Adipocyte (in vitro differentiated cells): ENCODE measurements at regions not wholly inside any gene's neighbourhood (a gene's known extent, or its start where the extent isn't known, plus 50 kb on each side); places are given as distances from the start of the nearest gene placed in this dataset.
"Not testable (repeated sequence)": the region's sequence is repeated elsewhere in the genome, so short reads cannot be mapped to it uniquely, and the experiment has no call there.

ENCODE experiments used
- DNase-seq: peaks from one replicate; pipeline ENCODE4 v3.0.0-alpha.2; 2015; ENCODE audit warnings: low read depth
- H3K27me3 ChIP-seq: replicated peaks from 2 replicates; pipeline ENCODE4 v1.7.0; 2013; ENCODE audit warnings: mild to moderate bottlenecking, low read length, moderate library complexity; ENCODE audit not compliant: control insufficient read depth, insufficient read depth
- H3K36me3 ChIP-seq: 2 replicates; pipeline ENCODE4 v1.7.0; 2013; ENCODE audit warnings: low read length, mild to moderate bottlenecking, moderate library complexity; ENCODE audit not compliant: control insufficient read depth, insufficient read depth, severe bottlenecking
- H3K4me1 ChIP-seq: 2 replicates; pipeline ENCODE4 v1.7.0; 2013; ENCODE audit warnings: mild to moderate bottlenecking, low read length, moderate library complexity; ENCODE audit not compliant: control insufficient read depth, insufficient read depth
- H3K4me3 ChIP-seq: 2 replicates; pipeline ENCODE4 v1.7.0; 2013; ENCODE audit warnings: mild to moderate bottlenecking, low read length, moderate library complexity
- H3K9ac ChIP-seq: 2 replicates; pipeline ENCODE4 v1.7.0; 2013; ENCODE audit warnings: mild to moderate bottlenecking, low read length, moderate library complexity
- H3K9me3 ChIP-seq: 2 replicates; pipeline ENCODE4 v1.7.0; 2013; ENCODE audit warnings: mild to moderate bottlenecking, low read length, moderate library complexity; ENCODE audit not compliant: control insufficient read depth

GRCh38 chr6:14549871-14550270 lies 432.3 kb downstream of the CD83 start:
- Histone ChIP-seq H3K9me3 (no peaks in the 10 kb centered on the region), H3K4me3 (no peak overlapping the region), H3K27me3 (no peaks in the 10 kb centered on the region), H3K36me3 (no peaks in the 10 kb centered on the region), H3K4me1 (peaks cover 26% of the 10 kb centered on the region), H3K9ac (no peak overlapping the region)
- no peak for DNase-seq

- no peak overlapping the region for H3K4me3 ChIP-seq
- DNase-seq: no peak
- no peaks in the 10 kb centered on the region for H3K36me3 ChIP-seq
- H3K9me3 ChIP-seq: no peaks in the 10 kb centered on the region
- H3K27me3 ChIP-seq: no peaks in the 10 kb centered on the region
- no peak overlapping the region for H3K9ac ChIP-seq
- peaks cover 20% of the 10 kb centered on the region for H3K4me1 ChIP-seq
Measured at GRCh38 chr6:14550410-14550809, 432.8 kb downstream of the CD83 start.

- H3K4me1 ChIP-seq: peaks cover 16% of the 10 kb centered on the region
- DNase-seq: peak; percentile 13
- H3K36me3 ChIP-seq: no peaks in the 10 kb centered on the region
- no peak overlapping the region for H3K4me3 ChIP-seq
- no peak overlapping the region for H3K9ac ChIP-seq
- H3K9me3 ChIP-seq: no peaks in the 10 kb centered on the region
- no peaks in the 10 kb centered on the region for H3K27me3 ChIP-seq
Measured at GRCh38 chr6:14550822-14551221, 433.2 kb downstream of the CD83 start.

- H3K4me3 ChIP-seq, H3K36me3 ChIP-seq, DNase-seq, H3K9ac ChIP-seq, H3K27me3 ChIP-seq, H3K9me3 ChIP-seq: not testable (repeated sequence)
- peaks cover 13% of the 10 kb centered on the region for H3K4me1 ChIP-seq
Measured at GRCh38 chr6:14551601-14552000, 434.0 kb downstream of the CD83 start.

GRCh38 chr6:14552891-14553290 lies 435.3 kb downstream of the CD83 start:
- Histone ChIP-seq H3K4me1 (peaks cover 13% of the 10 kb centered on the region), H3K27me3 (no peaks in the 10 kb centered on the region), H3K9ac (no peak overlapping the region), H3K9me3 (no peaks in the 10 kb centered on the region), H3K36me3 (no peaks in the 10 kb centered on the region), H3K4me3 (no peak overlapping the region)
- DNase-seq: no peak

- H3K36me3 ChIP-seq: no peaks in the 10 kb centered on the region
- H3K4me3 ChIP-seq: no peak overlapping the region
- no peak overlapping the region for H3K9ac ChIP-seq
- no peak for DNase-seq
- peaks cover 13% of the 10 kb centered on the region for H3K4me1 ChIP-seq
- no peaks in the 10 kb centered on the region for H3K9me3 ChIP-seq
- no peaks in the 10 kb centered on the region for H3K27me3 ChIP-seq
Measured at GRCh38 chr6:14553515-14553914, 435.9 kb downstream of the CD83 start.

- DNase-seq: no peak
- Histone ChIP-seq H3K9me3 (no peaks in the 10 kb centered on the region), H3K4me3 (no peak overlapping the region), H3K4me1 (peaks cover 17% of the 10 kb centered on the region), H3K27me3 (no peaks in the 10 kb centered on the region), H3K9ac (no peak overlapping the region), H3K36me3 (no peaks in the 10 kb centered on the region)
Measured at GRCh38 chr6:14555804-14556203, 438.2 kb downstream of the CD83 start.

DNA sequence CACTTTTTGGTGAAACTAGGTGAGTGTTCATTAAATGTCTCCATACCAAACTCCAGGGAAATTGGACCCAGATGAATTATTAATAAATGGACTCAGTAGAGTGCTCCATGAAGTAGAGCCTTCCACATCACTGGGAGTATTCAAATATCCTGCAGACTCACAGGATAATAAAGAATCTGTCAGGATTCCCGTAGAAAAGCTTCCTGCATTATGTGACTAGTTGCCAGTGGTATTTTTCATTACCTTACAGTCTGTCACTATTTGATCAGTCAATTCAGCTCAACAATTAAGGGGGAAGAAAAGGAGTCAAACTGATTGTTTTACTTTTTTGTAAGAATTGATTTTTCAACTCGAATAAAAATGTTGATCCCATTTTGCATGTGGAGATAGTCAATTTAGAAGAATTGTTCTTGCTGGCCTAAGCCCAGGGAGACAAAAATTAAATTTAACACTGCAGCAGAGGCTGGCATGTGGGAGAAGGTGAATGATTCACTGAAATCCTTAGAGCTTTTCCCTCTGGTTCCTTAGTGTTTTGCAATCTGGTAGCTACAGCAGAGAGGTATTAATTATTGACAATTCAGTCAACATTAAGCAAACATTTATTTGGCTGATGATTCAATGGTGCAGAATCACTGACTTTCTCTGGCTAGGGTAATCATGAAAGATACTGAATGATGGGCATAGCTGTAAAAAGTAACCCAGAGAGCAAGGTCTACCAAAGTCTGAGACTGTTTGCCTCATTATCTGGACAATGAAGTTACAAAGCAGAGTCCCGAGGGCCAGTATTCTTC lies 442.4 kb downstream of the CD83 start:
- no peaks in the 10 kb centered on the region for H3K36me3 ChIP-seq
- H3K4me1 ChIP-seq: peaks cover 10% of the 10 kb centered on the region
- no peak overlapping the region for H3K4me3 ChIP-seq
- no peak for DNase-seq
- no peaks in the 10 kb centered on the region for H3K9me3 ChIP-seq
- no peaks in the 10 kb centered on the region for H3K27me3 ChIP-seq
- no peak overlapping the region for H3K9ac ChIP-seq

- H3K27me3 ChIP-seq, H3K4me1 ChIP-seq, H3K36me3 ChIP-seq, H3K9ac ChIP-seq, H3K9me3 ChIP-seq, DNase-seq, H3K4me3 ChIP-seq: not testable (repeated sequence)
Measured at GRCh38 chr6:14561563-14561962, 444.0 kb downstream of the CD83 start.

DNA sequence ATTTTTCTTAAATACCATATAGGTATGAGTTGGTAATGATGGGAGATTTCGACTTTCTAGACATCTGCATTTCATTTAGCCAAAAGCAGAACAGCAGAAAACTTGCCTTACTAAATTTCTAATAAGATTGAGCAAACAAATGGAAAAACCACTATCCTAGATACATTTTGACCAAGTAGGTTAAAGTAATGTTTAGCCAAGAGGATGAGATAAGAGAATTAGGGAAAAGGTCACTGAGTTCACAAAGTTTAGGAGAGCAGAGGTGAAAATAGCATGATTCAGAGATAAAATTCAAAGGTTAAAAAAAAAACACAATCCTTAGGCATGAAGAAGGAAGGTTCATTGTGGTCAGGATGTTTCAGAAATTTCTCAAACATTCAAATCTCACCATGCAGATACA lies 450.3 kb downstream of the CD83 start:
- Histone ChIP-seq H3K4me3 (no peak overlapping the region), H3K9ac (no peak overlapping the region), H3K9me3 (no peaks in the 10 kb centered on the region)

GRCh38 chr6:14569394-14569793 lies 451.8 kb downstream of the CD83 start:
- Histone ChIP-seq H3K4me1 (peaks cover 7% of the 10 kb centered on the region), H3K9ac (no peak overlapping the region), H3K4me3 (no peak overlapping the region), H3K36me3 (no peaks in the 10 kb centered on the region), H3K27me3 (no peaks in the 10 kb centered on the region), H3K9me3 (no peaks in the 10 kb centered on the region)
- DNase-seq: no peak

More for the DNA sequence above, 450.3 kb downstream of the CD83 start:
- Histone ChIP-seq H3K4me1 (peaks cover 7% of the 10 kb centered on the region), H3K36me3 (no peaks in the 10 kb centered on the region), H3K27me3 (no peaks in the 10 kb centered on the region)
- DNase-seq: no peak

DNA sequence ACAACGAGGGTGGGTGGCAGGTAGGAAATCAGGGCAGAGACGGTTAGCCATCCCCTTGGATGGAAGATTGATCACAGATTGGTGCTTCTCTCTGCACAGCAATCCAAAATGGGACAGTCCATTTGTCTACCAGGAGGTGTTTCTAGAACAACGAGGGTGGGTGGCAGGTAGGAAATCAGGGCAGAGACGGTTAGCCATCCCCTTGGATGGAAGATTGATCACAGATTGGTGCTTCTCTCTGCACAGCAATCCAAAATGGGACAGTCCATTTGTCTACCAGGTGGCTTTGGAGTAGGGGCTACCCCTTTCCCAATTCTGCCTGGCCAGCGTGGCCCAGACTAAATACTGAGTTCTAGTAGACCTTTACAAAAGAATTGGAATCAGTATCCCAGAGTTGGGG lies 452.3 kb downstream of the CD83 start:
- not testable (repeated sequence) for DNase-seq, H3K36me3 ChIP-seq, H3K4me3 ChIP-seq, H3K4me1 ChIP-seq, H3K9ac ChIP-seq, H3K27me3 ChIP-seq, H3K9me3 ChIP-seq
